ENCODE measurements at regions not wholly inside any gene's neighbourhood (a gene's known extent, or its start where the extent isn't known, plus 50 kb on each side); places are given as distances from the start of the nearest gene placed in this dataset.
"Not testable (repeated sequence)": the region's sequence is repeated elsewhere in the genome, so short reads cannot be mapped to it uniquely, and the experiment has no call there.

- FAIRE-seq (no peak), DNase-seq (ENCODE audit: low spot score) (no peak)
Measured at GRCh38 chr3:6736836-6737629, 123.9 kb upstream of the GRM7 start.

GRCh38 chr3:6737630-6738029 lies 123.3 kb upstream of the GRM7 start:
- no peak for DNase-seq (ENCODE audit: low spot score)
- FAIRE-seq: no peak

DNA sequence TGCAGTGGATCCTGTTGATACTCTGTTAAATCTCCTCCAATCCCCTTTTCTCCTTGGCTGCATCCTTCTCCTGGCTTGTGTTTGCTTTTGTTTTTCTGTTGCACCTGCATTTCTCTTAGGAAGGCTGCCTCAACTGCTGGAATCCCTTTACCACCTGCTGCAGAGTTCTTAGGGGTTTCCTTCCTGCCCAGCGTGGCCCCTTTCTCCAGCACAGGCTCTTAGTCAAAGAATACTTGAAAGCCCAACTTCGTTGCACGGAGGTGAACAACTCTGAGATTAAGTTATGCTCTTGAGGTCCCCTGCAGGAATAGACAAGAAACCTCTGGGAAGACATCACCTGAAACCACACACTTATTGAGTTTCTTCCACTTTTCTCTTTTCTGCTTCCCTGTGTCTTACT lies 121.6 kb upstream of the GRM7 start:
- FAIRE-seq: no peak
- DNase-seq (ENCODE audit: low spot score): no peak

DNA sequence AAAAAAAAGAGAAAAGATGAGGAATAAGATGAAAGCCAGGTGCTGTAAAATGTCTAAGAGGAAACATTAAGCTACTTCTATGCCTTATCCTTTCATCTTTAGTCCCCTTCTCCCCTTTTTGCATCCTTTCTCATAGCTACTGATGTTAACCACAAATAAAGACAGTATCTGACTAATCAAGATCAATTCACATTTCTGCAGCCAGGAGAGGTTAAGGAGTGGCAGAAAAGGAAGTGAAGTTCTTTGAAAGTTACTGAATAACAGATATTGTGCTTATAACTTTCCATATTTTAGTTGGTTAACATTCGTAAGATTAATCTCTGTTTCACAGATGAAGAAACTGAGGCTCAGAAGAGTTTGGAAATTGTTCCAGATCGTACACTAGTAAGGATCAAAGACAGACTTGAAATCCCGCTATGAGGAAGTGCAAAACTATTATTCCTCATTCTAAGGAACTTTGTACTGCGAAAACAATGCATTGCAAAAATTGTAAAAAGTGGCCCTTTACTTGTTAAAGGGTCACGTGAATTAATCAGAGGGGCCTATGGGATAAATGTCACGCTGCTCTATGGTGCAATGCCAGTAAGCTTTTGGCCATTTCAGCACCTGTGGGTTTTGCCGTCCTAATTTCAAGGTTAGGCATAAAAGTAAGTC lies 117.7 kb upstream of the GRM7 start:
- FAIRE-seq: no peak
- no peak for DNase-seq (ENCODE audit: low spot score)

DNA sequence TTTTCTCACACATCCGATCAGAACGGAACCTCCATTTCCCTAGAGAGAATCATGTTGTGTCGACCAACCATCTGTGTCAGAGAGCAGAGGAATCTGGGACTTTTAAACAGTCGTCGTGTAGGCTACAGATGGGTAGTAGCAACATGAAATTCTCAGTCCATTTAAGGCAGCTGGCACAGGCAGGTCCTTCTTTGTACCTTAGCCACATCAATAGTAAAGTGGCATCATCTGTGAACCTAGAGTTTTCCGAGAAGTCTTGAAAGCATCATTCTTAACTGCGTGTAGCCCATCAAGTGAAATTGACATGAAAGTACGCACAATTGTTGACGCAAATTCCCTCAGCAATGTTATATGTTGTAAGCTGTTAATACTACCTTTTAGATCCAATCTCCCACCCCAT lies 114.5 kb upstream of the GRM7 start:
- FAIRE-seq (no peak), DNase-seq (ENCODE audit: low spot score) (no peak)

- no peak for DNase-seq (ENCODE audit: low spot score)
- no peak for FAIRE-seq
Measured at GRCh38 chr3:6747017-6747416, 113.9 kb upstream of the GRM7 start.

- FAIRE-seq (no peak), DNase-seq (ENCODE audit: low spot score) (no peak)
Measured at GRCh38 chr3:6750782-6751181, 110.1 kb upstream of the GRM7 start.

DNA sequence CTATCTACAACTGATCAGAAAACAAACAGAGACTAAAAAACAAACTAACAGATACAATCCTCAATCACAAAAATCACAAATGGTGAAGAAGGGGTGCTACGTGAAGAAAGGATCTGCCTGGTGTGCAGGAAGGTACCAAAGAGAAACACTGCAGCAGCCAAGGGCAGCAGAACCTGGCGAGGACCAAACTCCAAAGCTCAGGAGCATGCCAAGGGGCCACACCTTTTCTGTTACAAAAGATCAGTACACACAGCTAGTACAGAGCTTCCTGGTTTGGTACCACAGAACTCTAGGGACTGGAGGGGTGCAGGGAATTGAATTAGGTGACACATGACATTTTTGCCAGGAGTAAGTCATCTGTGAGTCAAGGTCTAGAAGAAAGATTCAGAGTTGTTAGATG lies 107.4 kb upstream of the GRM7 start:
- FAIRE-seq (no peak), DNase-seq (ENCODE audit: low spot score) (no peak)

GRCh38 chr3:6769532-6770396 lies 91.2 kb upstream of the GRM7 start:
- DNase-seq (ENCODE audit: low spot score); FAIRE-seq: not testable (repeated sequence)

- DNase-seq (ENCODE audit: low spot score): no peak
- FAIRE-seq: no peak
Measured at GRCh38 chr3:6770397-6770690, 90.6 kb upstream of the GRM7 start.

- FAIRE-seq (no peak), DNase-seq (ENCODE audit: low spot score) (no peak)
Measured at GRCh38 chr3:6771171-6771570, 89.7 kb upstream of the GRM7 start.

- DNase-seq (ENCODE audit: low spot score) (no peak), FAIRE-seq (no peak)
Measured at GRCh38 chr3:6779140-6779539, 81.8 kb upstream of the GRM7 start.

- FAIRE-seq (no peak), DNase-seq (ENCODE audit: low spot score) (no peak)
Measured at GRCh38 chr3:6781092-6781491, 79.8 kb upstream of the GRM7 start.

DNA sequence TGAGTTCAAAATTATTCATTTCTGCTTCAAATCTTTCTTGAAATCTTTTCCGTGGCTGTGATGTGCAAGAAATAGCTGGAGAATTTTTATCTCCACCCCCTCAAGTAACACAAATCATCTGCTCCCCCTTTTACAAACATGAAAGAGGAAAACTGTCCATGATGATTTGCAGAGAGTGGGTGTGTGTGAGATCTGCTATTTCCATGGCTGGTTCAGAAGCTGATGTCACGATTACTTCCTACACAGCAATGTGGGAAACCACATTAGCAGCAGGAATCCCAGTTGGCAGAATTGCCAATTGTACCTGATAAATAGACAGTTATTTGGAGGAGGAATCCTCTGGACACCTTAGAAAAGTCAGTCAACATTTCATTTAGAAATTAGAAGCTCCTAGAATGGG lies 75.2 kb upstream of the GRM7 start:
- no peak for DNase-seq (ENCODE audit: low spot score)
- FAIRE-seq: no peak

DNA sequence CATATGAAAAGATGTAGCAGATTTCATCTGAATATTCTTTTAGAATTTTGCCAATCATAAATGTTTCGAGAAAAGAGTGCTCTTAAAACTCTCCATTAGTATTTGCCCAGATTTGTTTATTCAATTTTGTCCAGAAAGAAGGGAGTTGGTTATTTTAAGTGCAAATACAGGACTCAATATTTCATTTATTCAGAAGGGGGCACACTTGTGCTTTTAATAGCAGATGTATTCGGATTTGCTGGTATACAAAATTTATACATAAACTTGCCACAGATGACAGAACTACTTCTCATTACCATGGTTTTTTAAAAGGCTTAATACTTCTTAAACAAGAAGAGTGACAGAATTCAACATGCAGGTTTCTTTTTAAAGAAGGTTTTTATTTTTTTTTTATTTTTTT lies 69.8 kb upstream of the GRM7 start:
- FAIRE-seq (no peak), DNase-seq (ENCODE audit: low spot score) (no peak)

DNA sequence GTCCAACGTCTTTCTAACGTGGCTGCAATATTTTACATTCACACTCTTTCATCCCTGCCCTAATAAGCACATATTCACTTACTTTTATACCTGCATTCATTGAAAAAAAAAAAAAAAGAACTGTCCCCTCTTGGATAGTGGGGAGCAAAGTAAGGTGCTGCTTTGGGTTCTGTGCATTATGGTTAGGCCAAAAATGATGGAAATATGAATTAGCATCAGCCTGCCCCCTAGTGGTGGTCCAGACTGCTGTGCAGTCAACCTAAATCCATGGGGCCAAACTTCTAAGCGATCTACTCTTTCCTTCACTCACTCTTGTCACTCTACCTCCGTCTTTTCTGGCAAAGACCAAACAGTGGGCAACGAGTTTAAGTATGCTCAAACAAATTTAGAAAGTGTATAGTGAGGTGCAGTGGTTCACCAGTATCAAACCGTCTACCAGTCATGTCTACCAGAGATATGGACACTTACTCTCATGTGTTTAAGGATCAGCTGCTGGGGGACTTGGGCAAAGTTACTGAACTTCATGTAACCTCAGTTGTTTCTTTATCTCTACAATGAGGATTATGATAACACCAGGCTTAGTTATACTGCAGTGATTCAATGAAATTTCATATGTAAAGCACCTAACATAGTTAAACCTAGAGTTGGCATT lies 61.5 kb upstream of the GRM7 start:
- DNase-seq (ENCODE audit: low spot score) (no peak), FAIRE-seq (no peak)

GRCh38 chr3:6803619-6804018 lies 57.3 kb upstream of the GRM7 start:
- no peak for FAIRE-seq
- DNase-seq (ENCODE audit: low spot score): no peak

GRCh38 chr3:6805236-6805635 lies 55.7 kb upstream of the GRM7 start:
- no peak for DNase-seq (ENCODE audit: low spot score)
- FAIRE-seq: no peak

- DNase-seq (ENCODE audit: low spot score) (no peak), FAIRE-seq (no peak)
Measured at GRCh38 chr3:6806991-6807390, 53.9 kb upstream of the GRM7 start.

- DNase-seq (ENCODE audit: low spot score): peak; percentile 30
- no peak for FAIRE-seq
Measured at GRCh38 chr3:6807967-6808588, 52.8 kb upstream of the GRM7 start.

DNA sequence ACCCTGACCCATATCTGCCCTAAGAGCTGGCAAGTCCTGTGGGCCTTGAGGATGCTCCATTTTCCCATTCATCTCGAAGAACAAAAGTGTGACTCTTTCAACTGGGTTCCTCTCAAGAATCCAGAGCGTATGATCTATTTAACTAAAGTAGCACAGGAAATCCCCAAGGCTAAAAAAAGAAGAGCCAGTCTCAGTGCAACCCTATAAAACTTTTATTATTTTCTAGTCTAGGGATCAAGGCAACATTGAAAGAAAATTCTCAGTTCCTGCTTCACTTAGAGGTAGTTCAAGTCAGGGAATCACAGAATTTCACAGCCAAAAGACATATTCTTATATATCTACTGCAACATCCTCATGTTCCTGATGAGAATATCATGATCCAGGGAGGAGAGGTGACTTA lies 51.6 kb upstream of the GRM7 start:
- no peak for DNase-seq (ENCODE audit: low spot score)
- no peak for FAIRE-seq
